Retina (tissue), 1 donor: ENCODE measurements at regions not wholly inside any gene's neighbourhood (a gene's known extent, or its start where the extent isn't known, plus 50 kb on each side); places are given as distances from the start of the nearest gene placed in this dataset.

Experiments used
- DNase-seq: peaks from one replicate; pipeline ENCODE4 v3.0.0-alpha.2; 2016

GRCh38 chrX:39944416-39944815, 153.3 kb downstream of the BCOR start:
- no peak for DNase-seq

- no peak for DNase-seq
These were observed 152.0 kb downstream of the BCOR start for GRCh38 chrX:39945709-39946108.

GRCh38 chrX:39946822-39947221, 150.9 kb downstream of the BCOR start:
- DNase-seq, result no peak

- DNase-seq, result peak; percentile 30
These were observed 149.2 kb downstream of the BCOR start for GRCh38 chrX:39948582-39948981.

GRCh38 chrX:39950018-39950688, 147.6 kb downstream of the BCOR start:
- no peak for DNase-seq

- DNase-seq, result no peak
These were observed 144.8 kb downstream of the BCOR start for GRCh38 chrX:39952989-39953388.

- DNase-seq, result no peak
These were observed 143.9 kb downstream of the BCOR start for GRCh38 chrX:39953879-39954278.

GRCh38 chrX:39954851-39955250, 142.9 kb downstream of the BCOR start:
- DNase-seq, result no peak

GRCh38 chrX:39955625-39956024, 142.1 kb downstream of the BCOR start:
- DNase-seq, result no peak

GRCh38 chrX:39956803-39957394, 140.9 kb downstream of the BCOR start:
- no peak for DNase-seq

- DNase-seq, result no peak
These were observed 139.8 kb downstream of the BCOR start for GRCh38 chrX:39957816-39958566.

- no peak for DNase-seq
These were observed 138.9 kb downstream of the BCOR start for GRCh38 chrX:39958850-39959249.

- no peak for DNase-seq
These were observed 137.5 kb downstream of the BCOR start for GRCh38 chrX:39960219-39960618.

- DNase-seq, result no peak
These were observed 136.3 kb downstream of the BCOR start for GRCh38 chrX:39961441-39961840.

GRCh38 chrX:39965051-39965573, 132.6 kb downstream of the BCOR start:
- DNase-seq, result no peak

GRCh38 chrX:39966176-39966575, 131.6 kb downstream of the BCOR start:
- no peak for DNase-seq

GRCh38 chrX:39967348-39967747, 130.4 kb downstream of the BCOR start:
- no peak for DNase-seq

- DNase-seq, result peak; percentile 35
These were observed 128.5 kb downstream of the BCOR start for GRCh38 chrX:39969099-39969818.

GRCh38 chrX:39969819-39970504, 127.8 kb downstream of the BCOR start:
- DNase-seq, result no peak

- DNase-seq, result no peak
These were observed 126.0 kb downstream of the BCOR start for GRCh38 chrX:39971760-39972159.

- no peak for DNase-seq
These were observed 125.4 kb downstream of the BCOR start for GRCh38 chrX:39972340-39972739.

- peak; percentile 50 for DNase-seq
These were observed 123.9 kb downstream of the BCOR start for GRCh38 chrX:39973810-39974209.

GRCh38 chrX:39974270-39974669, 123.5 kb downstream of the BCOR start:
- peak; percentile 67 for DNase-seq
